HCT116 (cell line): ENCODE measurements at regions not wholly inside any gene's neighbourhood (a gene's known extent, or its start where the extent isn't known, plus 50 kb on each side); places are given as distances from the start of the nearest gene placed in this dataset.

Source experiments
- ATAC-seq: fragments of 200-7000 bp; cut with Tn5 transposase; 2 replicates; pipeline ENCODE4 v1.9.1; 2020; ENCODE audit warnings: mild to moderate bottlenecking, moderate library complexity
- BruUV-seq: library from RNA; stranded (reverse); fragments of 400-500 nt; replicated peaks from 2 replicates; lab custom pipeline; 2021; lab: Mats Ljungman, UMichigan
- CTCF ChIA-PET: fragments of 300-600 bp; sonication (Branson Sonifier 250); formaldehyde crosslinking; loops from one replicate; lab custom pipeline; 2021; ENCODE audit warnings: antibody characterized with exemption; lab: Charles Lee
- POLR2A ChIA-PET: fragments of 300-600, 350-600 bp; sonication (Branson Sonifier 250); formaldehyde crosslinking; loops from one replicate; lab custom pipeline; 2021; ENCODE audit warnings: antibody characterized with exemption; lab: Charles Lee
- RAD21 ChIA-PET, 2 experiments: fragments of 300-600 bp; sonication (Branson Sonifier 250); formaldehyde crosslinking; loops; one replicate each; lab custom pipeline; 2023; ENCODE audit warnings: low total read pairs in 2 of 2; ENCODE audit not compliant: uncharacterized antibody in 2 of 2, unreplicated experiment in 2 of 2, low non-redundant PET in 1 of 2; lab: Charles Lee
- DNase-seq: peaks from one replicate; pipeline ENCODE4 v3.0.0-alpha.2; 2010; ENCODE audit warnings: low read depth, low spot score
- H2AFZ ChIP-seq: fragments of 200-600 bp; shearing (Covaris generic), sonication (generic); 2 replicates; pipeline ENCODE4 v1.6.1; 2017; ENCODE audit warnings: low read depth, mixed run types, mixed read lengths, antibody characterized with exemption, low read length; ENCODE audit not compliant: poor library complexity, severe bottlenecking
- H3K27ac ChIP-seq: 2 replicates; pipeline ENCODE4 v1.5.1; 2012; ENCODE audit warnings: low read depth, low read length
- H3K27me3 ChIP-seq: fragments of 200-600 bp; sonication (generic); 2 replicates; pipeline ENCODE4 v1.6.1; 2016; ENCODE audit warnings: mixed run types, low read length, mixed read lengths; ENCODE audit not compliant: insufficient read depth
- H3K36me3 ChIP-seq, 2 experiments: fragments of 200-500 bp in 1 of 2; fragments of 200-600 bp in 1 of 2; sonication (Bioruptor generic) in 1 of 2; sonication (generic) in 1 of 2; 2 replicates each; pipeline versions ENCODE4 v1.5.1 to v1.6.1; 2014 to 2016; ENCODE audit warnings: low read length in 2 of 2, inconsistent platforms in 1 of 2, mixed read lengths in 1 of 2, mixed run types in 1 of 2; ENCODE audit not compliant: insufficient read depth in 2 of 2, control insufficient read depth in 1 of 2
- H3K4me1 ChIP-seq, 2 experiments: fragments of 200-600 bp in 1 of 2; sonication (generic) in 1 of 2; 2 replicates each; pipeline versions ENCODE4 v1.5.1 to v1.6.1; 2012 to 2017; ENCODE audit warnings: low read length in 2 of 2, inconsistent platforms in 1 of 2, mild to moderate bottlenecking in 1 of 2, mixed read lengths in 1 of 2, mixed run types in 1 of 2, moderate library complexity in 1 of 2; ENCODE audit not compliant: insufficient read depth in 2 of 2, control insufficient read depth in 1 of 2
- H3K4me2 ChIP-seq: fragments of 200-600 bp; sonication (generic); 2 replicates; pipeline ENCODE4 v1.6.1; 2017; ENCODE audit warnings: mixed run types, low read length, mixed read lengths
- H3K4me3 ChIP-seq, 2 experiments: fragments of 200-600 bp in 1 of 2; sonication (generic) in 1 of 2; replicated peaks in 1 of 2; 2 replicates each; pipeline ENCODE4 v1.5.1; 2011 to 2016; ENCODE audit warnings: low read length in 2 of 2, control low read depth in 1 of 2, low read depth in 1 of 2, mild to moderate bottlenecking in 1 of 2, mixed read lengths in 1 of 2, mixed run types in 1 of 2
- H3K79me2 ChIP-seq: fragments of 200-600 bp; sonication (generic); 2 replicates; pipeline ENCODE4 v1.6.1; 2017; ENCODE audit warnings: mild to moderate bottlenecking, mixed run types, low read length, moderate library complexity, mixed read lengths; ENCODE audit not compliant: insufficient read depth
- H3K9ac ChIP-seq: fragments of 200-600 bp; sonication (generic); 2 replicates; pipeline ENCODE4 v1.6.1; 2016; ENCODE audit warnings: low read length, mixed read lengths
- H3K9me2 ChIP-seq: fragments of 200-600 bp; sonication (generic), shearing (Covaris generic); 2 replicates; pipeline ENCODE4 v1.6.1; 2017; ENCODE audit warnings: mixed run types, mild to moderate bottlenecking, moderate library complexity; ENCODE audit not compliant: insufficient read depth
- H3K9me3 ChIP-seq, 2 experiments: fragments of 200-500 bp in 1 of 2; fragments of 200-600 bp in 1 of 2; sonication (Bioruptor generic) in 1 of 2; sonication (generic) in 1 of 2; 2 replicates each; pipeline ENCODE4 v1.6.1; 2014 to 2017; ENCODE audit warnings: low read length in 2 of 2, mixed read lengths in 2 of 2, inconsistent platforms in 1 of 2, low read depth in 1 of 2, mild to moderate bottlenecking in 1 of 2, mixed run types in 1 of 2, moderate library complexity in 1 of 2; ENCODE audit not compliant: control insufficient read depth in 1 of 2, insufficient read depth in 1 of 2
- H4K20me1 ChIP-seq: fragments of 200-600 bp; sonication (generic), shearing (Covaris generic); 2 replicates; pipeline ENCODE4 v1.6.1; 2017; ENCODE audit warnings: mixed run types, mild to moderate bottlenecking, moderate library complexity; ENCODE audit not compliant: insufficient read depth
- CEBPB ChIP-seq: IDR thresholded peaks from 2 replicates; pipeline ENCODE4 v1.6.1; 2012; ENCODE audit warnings: low read depth
- JUND ChIP-seq: IDR thresholded peaks from 2 replicates; pipeline ENCODE4 v1.6.1; 2012
- MAX ChIP-seq: IDR thresholded peaks from 2 replicates; pipeline ENCODE4 v1.6.1; 2012
- POLR2A ChIP-seq: IDR thresholded peaks from 2 replicates; pipeline ENCODE4 v1.7.0; 2011; ENCODE audit warnings: borderline replicate concordance; ENCODE audit not compliant: insufficient read depth, insufficient read length; ENCODE audit errors: extremely low read depth
- SIN3A ChIP-seq: IDR thresholded peaks from 2 replicates; pipeline ENCODE4 v1.6.1; 2012; ENCODE audit warnings: low read depth
- SRF ChIP-seq: IDR thresholded peaks from 2 replicates; pipeline ENCODE4 v1.6.1; 2012; ENCODE audit warnings: low read depth
- TCF7L2 ChIP-seq: IDR thresholded peaks from 2 replicates; pipeline ENCODE4 v1.7.0; 2011; ENCODE audit warnings: borderline replicate concordance, inconsistent platforms; ENCODE audit not compliant: insufficient read depth, insufficient read length; ENCODE audit errors: extremely low read depth
- YY1 ChIP-seq: IDR thresholded peaks from 2 replicates; pipeline ENCODE4 v1.6.1; 2011; ENCODE audit warnings: low read length, low read depth, moderate library complexity, mild to moderate bottlenecking; ENCODE audit not compliant: insufficient replicate concordance; ENCODE audit errors: extremely low read depth
- ZBTB33 ChIP-seq: IDR thresholded peaks from 2 replicates; pipeline ENCODE4 v1.6.1; 2011; ENCODE audit warnings: mild to moderate bottlenecking, low read length, moderate library complexity; ENCODE audit not compliant: insufficient replicate concordance; ENCODE audit errors: extremely low read depth
- ZFX ChIP-seq: fragments of 450-650 bp; IDR thresholded peaks from 2 replicates; pipeline ENCODE4 v1.6.1; 2017
- ZNF274 ChIP-seq: fragments of 200-500 bp; sonication (Bioruptor generic); IDR thresholded peaks from 2 replicates; pipeline ENCODE4 v1.6.1; 2014; ENCODE audit warnings: mild to moderate bottlenecking, low read depth, low read length, inconsistent platforms
- intact Hi-C: fragments of 100-400 bp; cut with micrococcal nuclease; formaldehyde crosslinking; loops from 2 replicates; pipeline ENCODE4 v1.10.0; 2022

- no TSS peak for BruUV-seq
- no peaks in the 10 kb centered on the region for H3K36me3 ChIP-seq
- H3K79me2 ChIP-seq: no peaks in the 10 kb centered on the region
- ATAC-seq: no peak
- POLR2A ChIA-PET: no interaction called here
- H3K27ac ChIP-seq: no peak overlapping the region
- TF ChIP-seq JUND: no peak
- no peak for TF ChIP-seq YY1
- TF ChIP-seq SRF: no peak
- no peak for TF ChIP-seq ZBTB33
- no peak for TF ChIP-seq MAX
- no peak for TF ChIP-seq ZFX
- no peaks in the 10 kb centered on the region for H3K4me1 ChIP-seq
- H3K4me3 ChIP-seq: no peak overlapping the region
- H3K9me2 ChIP-seq: no peaks in the 10 kb centered on the region
- H2AFZ ChIP-seq: no peak overlapping the region
- CTCF ChIA-PET: no interaction called here
- intact Hi-C loops: no loop called here
- DNase-seq: no peak
- no peak overlapping the region for H3K9ac ChIP-seq
- peaks cover 50% of the 10 kb centered on the region for H3K27me3 ChIP-seq
- RAD21 ChIA-PET: no interaction called here
- H3K9me3 ChIP-seq: no peaks in the 10 kb centered on the region
- no peaks in the 10 kb centered on the region for H4K20me1 ChIP-seq
- H3K4me2 ChIP-seq: no peak overlapping the region
Observed at GRCh38 chr17:6346986-6347385, 87.9 kb downstream of the AIPL1 start.

- no peaks in the 10 kb centered on the region for H3K9me2 ChIP-seq
- no peak overlapping the region for H2AFZ ChIP-seq
- no TSS peak for BruUV-seq
- no peaks in the 10 kb centered on the region for H4K20me1 ChIP-seq
- H3K27ac ChIP-seq: no peak overlapping the region
- H3K4me2 ChIP-seq: no peak overlapping the region
- ChIA-PET CTCF (no interaction called here), POLR2A (no interaction called here), RAD21 (no interaction called here)
- H3K4me1 ChIP-seq: no peaks in the 10 kb centered on the region
- H3K9me3 ChIP-seq: no peaks in the 10 kb centered on the region
- H3K9ac ChIP-seq: no peak overlapping the region
- no peak for DNase-seq
- TF ChIP-seq ZNF274 (no peak), SIN3A (no peak), POLR2A (no peak), JUND (no peak), TCF7L2 (no peak), ZBTB33 (no peak), CEBPB (no peak)
- ATAC-seq: no peak
- H3K27me3 ChIP-seq: peaks cover 50% of the 10 kb centered on the region
- intact Hi-C loops: no loop called here
- H3K36me3 ChIP-seq: no peaks in the 10 kb centered on the region
- no peaks in the 10 kb centered on the region for H3K79me2 ChIP-seq
- H3K4me3 ChIP-seq: no peak overlapping the region
Observed at GRCh38 chr17:6346156-6346786, 88.7 kb downstream of the AIPL1 start.
